ENCODE measurements at regions not wholly inside any gene's neighbourhood (a gene's known extent, or its start where the extent isn't known, plus 50 kb on each side); places are given as distances from the start of the nearest gene placed in this dataset.

- TF ChIP-seq TAF1 (IDR thresholded peaks at IDR 0.05; ENCODE audit: borderline replicate concordance, low read depth, low read length): no peak
- no peak for TF ChIP-seq POLR2AphosphoS5 (IDR thresholded peaks at IDR 0.05; ENCODE audit: low read depth, low read length)
Observed at GRCh38 chr12:65619018-65619417, 205.3 kb upstream of the HMGA2 start.

All from SK-N-SH (cell line).